ENCODE measurements at regions not wholly inside any gene's neighbourhood (a gene's known extent, or its start where the extent isn't known, plus 50 kb on each side); places are given as distances from the start of the nearest gene placed in this dataset.

DNA sequence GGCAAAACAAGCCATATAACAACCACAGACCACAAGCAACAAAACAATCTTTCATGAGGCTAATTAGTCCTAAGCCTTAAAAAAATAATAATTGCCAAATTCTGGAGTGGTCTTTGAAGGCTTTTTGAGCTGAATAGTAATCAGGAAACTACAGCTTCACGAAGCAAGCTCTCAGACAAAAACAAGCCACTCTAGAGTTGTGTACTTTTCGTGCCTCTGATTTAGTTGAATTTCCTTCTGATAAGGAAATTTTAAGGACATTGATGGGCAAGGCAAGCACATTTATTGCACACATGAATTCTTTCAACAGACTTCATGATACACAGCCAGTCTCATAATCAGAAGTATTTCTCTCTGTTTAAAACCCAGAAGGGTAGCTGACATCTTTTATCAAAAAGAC, 130.8 kb upstream of the IRX3 start:
- no peaks in the 10 kb centered on the region for H3K4me1 ChIP-seq (ENCODE audit: control insufficient read depth, insufficient read depth, low read length)
- CTCF ChIA-PET, result no interaction called here
- H3K36me3 ChIP-seq (ENCODE audit: control insufficient read depth, insufficient read depth, low read length), result no peaks in the 10 kb centered on the region
- H3K4me3 ChIP-seq (ENCODE audit: low read depth in 2 of 2, low read length in 2 of 2), result no peak overlapping the region
- BruUV-seq (replicated peaks), result no TSS peak
- POLR2A ChIA-PET, result no interaction called here
- intact Hi-C loops (cut with micrococcal nuclease; ENCODE audit: unreplicated experiment), result no loop called here
- TF ChIP-seq POLR2AphosphoS5 (IDR thresholded peaks at IDR 0.05; ENCODE audit: low read depth, low read length) (no peak), SIN3A (IDR thresholded peaks at IDR 0.05; ENCODE audit: borderline replicate concordance, insufficient read depth, low read depth, low read length) (no peak), TCF7L2 (IDR thresholded peaks at IDR 0.05; ENCODE audit: low read depth, low read length) (no peak)
- TF ChIP-seq, protein P1, sequence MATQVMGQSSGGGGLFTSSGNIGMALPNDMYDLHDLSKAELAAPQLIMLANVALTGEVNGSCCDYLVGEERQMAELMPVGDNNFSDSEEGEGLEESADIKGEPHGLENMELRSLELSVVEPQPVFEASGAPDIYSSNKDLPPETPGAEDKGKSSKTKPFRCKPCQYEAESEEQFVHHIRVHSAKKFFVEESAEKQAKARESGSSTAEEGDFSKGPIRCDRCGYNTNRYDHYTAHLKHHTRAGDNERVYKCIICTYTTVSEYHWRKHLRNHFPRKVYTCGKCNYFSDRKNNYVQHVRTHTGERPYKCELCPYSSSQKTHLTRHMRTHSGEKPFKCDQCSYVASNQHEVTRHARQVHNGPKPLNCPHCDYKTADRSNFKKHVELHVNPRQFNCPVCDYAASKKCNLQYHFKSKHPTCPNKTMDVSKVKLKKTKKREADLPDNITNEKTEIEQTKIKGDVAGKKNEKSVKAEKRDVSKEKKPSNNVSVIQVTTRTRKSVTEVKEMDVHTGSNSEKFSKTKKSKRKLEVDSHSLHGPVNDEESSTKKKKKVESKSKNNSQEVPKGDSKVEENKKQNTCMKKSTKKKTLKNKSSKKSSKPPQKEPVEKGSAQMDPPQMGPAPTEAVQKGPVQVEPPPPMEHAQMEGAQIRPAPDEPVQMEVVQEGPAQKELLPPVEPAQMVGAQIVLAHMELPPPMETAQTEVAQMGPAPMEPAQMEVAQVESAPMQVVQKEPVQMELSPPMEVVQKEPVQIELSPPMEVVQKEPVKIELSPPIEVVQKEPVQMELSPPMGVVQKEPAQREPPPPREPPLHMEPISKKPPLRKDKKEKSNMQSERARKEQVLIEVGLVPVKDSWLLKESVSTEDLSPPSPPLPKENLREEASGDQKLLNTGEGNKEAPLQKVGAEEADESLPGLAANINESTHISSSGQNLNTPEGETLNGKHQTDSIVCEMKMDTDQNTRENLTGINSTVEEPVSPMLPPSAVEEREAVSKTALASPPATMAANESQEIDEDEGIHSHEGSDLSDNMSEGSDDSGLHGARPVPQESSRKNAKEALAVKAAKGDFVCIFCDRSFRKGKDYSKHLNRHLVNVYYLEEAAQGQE (IDR thresholded peaks at IDR 0.05; ENCODE audit: insufficient read depth in 1 of 2, low read depth in 2 of 2, low read length in 1 of 2), result no peak
- TF ChIP-seq, protein P2, sequence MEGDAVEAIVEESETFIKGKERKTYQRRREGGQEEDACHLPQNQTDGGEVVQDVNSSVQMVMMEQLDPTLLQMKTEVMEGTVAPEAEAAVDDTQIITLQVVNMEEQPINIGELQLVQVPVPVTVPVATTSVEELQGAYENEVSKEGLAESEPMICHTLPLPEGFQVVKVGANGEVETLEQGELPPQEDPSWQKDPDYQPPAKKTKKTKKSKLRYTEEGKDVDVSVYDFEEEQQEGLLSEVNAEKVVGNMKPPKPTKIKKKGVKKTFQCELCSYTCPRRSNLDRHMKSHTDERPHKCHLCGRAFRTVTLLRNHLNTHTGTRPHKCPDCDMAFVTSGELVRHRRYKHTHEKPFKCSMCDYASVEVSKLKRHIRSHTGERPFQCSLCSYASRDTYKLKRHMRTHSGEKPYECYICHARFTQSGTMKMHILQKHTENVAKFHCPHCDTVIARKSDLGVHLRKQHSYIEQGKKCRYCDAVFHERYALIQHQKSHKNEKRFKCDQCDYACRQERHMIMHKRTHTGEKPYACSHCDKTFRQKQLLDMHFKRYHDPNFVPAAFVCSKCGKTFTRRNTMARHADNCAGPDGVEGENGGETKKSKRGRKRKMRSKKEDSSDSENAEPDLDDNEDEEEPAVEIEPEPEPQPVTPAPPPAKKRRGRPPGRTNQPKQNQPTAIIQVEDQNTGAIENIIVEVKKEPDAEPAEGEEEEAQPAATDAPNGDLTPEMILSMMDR (IDR thresholded peaks at IDR 0.05), result no peak
- in situ Hi-C loops (cut with HindIII; ENCODE audit: low pct_unique_long_range_greater_than_20kb, low sequenced_read_pairs), result no loop called here
- ATAC-seq (no peak), DNase-seq (ENCODE audit: low read depth, low spot score) (no peak)
- H3K27me3 ChIP-seq (ENCODE audit: control insufficient read depth, insufficient read depth, low read length), result no peaks in the 10 kb centered on the region
- H3K9me3 ChIP-seq (ENCODE audit: control insufficient read depth, insufficient read depth, low read depth, low read length), result no peaks in the 10 kb centered on the region
- H3K27ac ChIP-seq (ENCODE audit: low read length), result no peak overlapping the region

DNA sequence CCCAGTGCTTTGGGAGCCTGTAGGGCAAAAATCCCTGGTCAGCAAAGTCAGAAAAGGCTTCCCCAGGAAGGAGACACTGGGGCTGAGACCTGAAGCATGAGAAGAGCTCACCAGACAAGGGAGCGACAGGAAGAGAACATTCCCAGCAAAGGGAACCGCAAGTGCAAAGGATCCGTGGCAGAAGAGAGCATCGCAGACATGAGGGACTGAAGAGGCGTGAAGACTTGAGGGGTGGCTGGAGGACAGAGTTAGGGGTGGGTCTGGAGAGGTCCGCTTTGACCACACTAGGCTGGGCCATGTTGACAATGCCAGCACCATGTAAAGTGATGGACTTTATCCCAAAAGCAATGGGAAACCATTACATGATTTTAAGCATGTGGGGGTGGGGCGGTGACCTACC, 128.1 kb upstream of the IRX3 start:
- DNase-seq (ENCODE audit: low read depth, low spot score) (no peak), ATAC-seq (no peak)
- ChIA-PET POLR2A (no interaction called here), CTCF (no interaction called here)
- Histone ChIP-seq H3K36me3 (ENCODE audit: control insufficient read depth, insufficient read depth, low read length) (no peaks in the 10 kb centered on the region), H3K9me3 (ENCODE audit: control insufficient read depth, insufficient read depth, low read depth, low read length) (no peaks in the 10 kb centered on the region), H3K4me1 (ENCODE audit: control insufficient read depth, insufficient read depth, low read length) (no peaks in the 10 kb centered on the region), H3K27ac (ENCODE audit: low read length) (no peak overlapping the region), H3K4me3 (ENCODE audit: low read depth in 2 of 2, low read length in 2 of 2) (no peak overlapping the region), H3K27me3 (ENCODE audit: control insufficient read depth, insufficient read depth, low read length) (no peaks in the 10 kb centered on the region)
- TF ChIP-seq SIN3A (IDR thresholded peaks at IDR 0.05; ENCODE audit: borderline replicate concordance, insufficient read depth, low read depth, low read length) (no peak), POLR2AphosphoS5 (IDR thresholded peaks at IDR 0.05; ENCODE audit: low read depth, low read length) (no peak), TCF7L2 (IDR thresholded peaks at IDR 0.05; ENCODE audit: low read depth, low read length) (no peak)
- TF ChIP-seq, protein P2 (IDR thresholded peaks at IDR 0.05), result no peak
- TF ChIP-seq, protein P1 (IDR thresholded peaks at IDR 0.05; ENCODE audit: insufficient read depth in 1 of 2, low read depth in 2 of 2, low read length in 1 of 2), result no peak
- no TSS peak for BruUV-seq (replicated peaks)
- in situ Hi-C loops (cut with HindIII; ENCODE audit: low pct_unique_long_range_greater_than_20kb, low sequenced_read_pairs), result no loop called here
- intact Hi-C loops (cut with micrococcal nuclease; ENCODE audit: unreplicated experiment), result no loop called here
